ENCODE measurements at regions not wholly inside any gene's neighbourhood (a gene's known extent, or its start where the extent isn't known, plus 50 kb on each side); places are given as distances from the start of the nearest gene placed in this dataset.

DNA sequence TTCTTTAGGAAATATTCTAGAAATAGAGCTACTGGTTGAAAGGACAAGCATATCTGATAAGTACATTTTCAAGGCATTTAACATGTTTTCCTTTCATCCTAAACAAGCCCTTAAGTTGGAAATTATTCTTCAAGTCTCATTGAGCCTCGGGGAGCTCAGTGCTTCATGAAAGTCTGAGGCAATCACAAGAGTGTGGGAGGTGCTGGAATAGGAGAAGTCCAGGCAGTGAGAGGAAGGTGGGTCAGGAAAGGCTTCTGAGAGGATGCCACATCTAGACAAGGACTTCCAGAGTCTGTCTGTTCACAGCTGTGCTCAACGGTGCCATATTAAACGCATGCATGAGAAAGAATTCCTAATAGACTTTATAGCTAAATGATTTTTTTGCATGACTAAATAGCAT, 69.8 kb downstream of the CD83 start:
- Histone ChIP-seq H3K36me3 (replicated peaks; ENCODE audit: insufficient read depth, low read depth) (no peaks in the 10 kb centered on the region), H3K9me3 (ENCODE audit: low read depth) (no peaks in the 10 kb centered on the region), H2AFZ (no peak overlapping the region), H3K4me3 (no peak overlapping the region), H3K27me3 (peaks cover 7% of the 10 kb centered on the region), H3K9me2 (replicated peaks; ENCODE audit: insufficient read depth) (no peaks in the 10 kb centered on the region), H3K4me2 (no peak overlapping the region), H3K27ac (no peak overlapping the region), H3K79me2 (no peaks in the 10 kb centered on the region), H3K4me1 (ENCODE audit: insufficient read depth) (peaks cover 8% of the 10 kb centered on the region), H4K20me1 (ENCODE audit: insufficient read depth, poor library complexity, severe bottlenecking) (no peaks in the 10 kb centered on the region)
- WGBS (ENCODE audit: low lambda C conversion rate, missing lambda C conversion rate): 79% methylated on average over 3 of the region's 3 CpGs
- TF ChIP-seq EZH2phosphoT487 (IDR thresholded peaks at IDR 0.05; ENCODE audit: low read depth, severe bottlenecking, unreplicated experiment) (no peak), EZH2 (IDR thresholded peaks at IDR 0.05; ENCODE audit: borderline replicate concordance) (no peak)
- TF ChIP-seq, protein P1, sequence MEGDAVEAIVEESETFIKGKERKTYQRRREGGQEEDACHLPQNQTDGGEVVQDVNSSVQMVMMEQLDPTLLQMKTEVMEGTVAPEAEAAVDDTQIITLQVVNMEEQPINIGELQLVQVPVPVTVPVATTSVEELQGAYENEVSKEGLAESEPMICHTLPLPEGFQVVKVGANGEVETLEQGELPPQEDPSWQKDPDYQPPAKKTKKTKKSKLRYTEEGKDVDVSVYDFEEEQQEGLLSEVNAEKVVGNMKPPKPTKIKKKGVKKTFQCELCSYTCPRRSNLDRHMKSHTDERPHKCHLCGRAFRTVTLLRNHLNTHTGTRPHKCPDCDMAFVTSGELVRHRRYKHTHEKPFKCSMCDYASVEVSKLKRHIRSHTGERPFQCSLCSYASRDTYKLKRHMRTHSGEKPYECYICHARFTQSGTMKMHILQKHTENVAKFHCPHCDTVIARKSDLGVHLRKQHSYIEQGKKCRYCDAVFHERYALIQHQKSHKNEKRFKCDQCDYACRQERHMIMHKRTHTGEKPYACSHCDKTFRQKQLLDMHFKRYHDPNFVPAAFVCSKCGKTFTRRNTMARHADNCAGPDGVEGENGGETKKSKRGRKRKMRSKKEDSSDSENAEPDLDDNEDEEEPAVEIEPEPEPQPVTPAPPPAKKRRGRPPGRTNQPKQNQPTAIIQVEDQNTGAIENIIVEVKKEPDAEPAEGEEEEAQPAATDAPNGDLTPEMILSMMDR (IDR thresholded peaks at IDR 0.05; ENCODE audit: poor library complexity): no peak
- no peak for DNase-seq (ENCODE audit: low spot score)

DNA sequence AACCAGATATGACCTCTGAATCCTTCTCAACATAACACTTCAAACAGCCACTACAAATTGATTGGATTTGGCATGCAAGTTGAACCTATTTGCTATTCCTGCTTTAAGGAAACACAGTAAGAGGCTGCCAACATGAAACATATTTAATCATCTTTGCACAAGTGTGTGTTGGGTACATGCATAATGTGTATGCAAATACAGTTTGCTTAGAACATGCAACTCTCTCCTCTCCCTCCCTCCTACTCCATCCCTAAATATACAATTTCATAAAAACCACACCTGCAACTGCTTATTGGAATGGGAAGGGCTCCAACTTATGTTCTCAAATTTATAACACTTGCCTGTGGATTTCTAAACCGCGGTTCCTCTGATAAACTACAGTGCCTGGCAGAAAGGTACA, 71.5 kb downstream of the CD83 start:
- no peaks in the 10 kb centered on the region for H3K9me3 ChIP-seq (ENCODE audit: low read depth)
- WGBS (ENCODE audit: low lambda C conversion rate, missing lambda C conversion rate): 87% methylated on average over 2 of the region's 2 CpGs
- H4K20me1 ChIP-seq (ENCODE audit: insufficient read depth, poor library complexity, severe bottlenecking): no peaks in the 10 kb centered on the region
- no peak overlapping the region for H3K4me3 ChIP-seq
- H2AFZ ChIP-seq: no peak overlapping the region
- peaks cover 8% of the 10 kb centered on the region for H3K4me1 ChIP-seq (ENCODE audit: insufficient read depth)
- H3K79me2 ChIP-seq: no peaks in the 10 kb centered on the region
- no peak for DNase-seq (ENCODE audit: low spot score)
- peaks cover 13% of the 10 kb centered on the region for H3K27me3 ChIP-seq
- no peaks in the 10 kb centered on the region for H3K36me3 ChIP-seq (replicated peaks; ENCODE audit: insufficient read depth, low read depth)
- H3K27ac ChIP-seq: no peak overlapping the region
- no peak overlapping the region for H3K4me2 ChIP-seq
- H3K9me2 ChIP-seq (replicated peaks; ENCODE audit: insufficient read depth): no peaks in the 10 kb centered on the region
- TF ChIP-seq EZH2 (IDR thresholded peaks at IDR 0.05; ENCODE audit: borderline replicate concordance) (no peak), EZH2phosphoT487 (IDR thresholded peaks at IDR 0.05; ENCODE audit: low read depth, severe bottlenecking, unreplicated experiment) (no peak)
- TF ChIP-seq, protein P1 (IDR thresholded peaks at IDR 0.05; ENCODE audit: poor library complexity): no peak

DNA sequence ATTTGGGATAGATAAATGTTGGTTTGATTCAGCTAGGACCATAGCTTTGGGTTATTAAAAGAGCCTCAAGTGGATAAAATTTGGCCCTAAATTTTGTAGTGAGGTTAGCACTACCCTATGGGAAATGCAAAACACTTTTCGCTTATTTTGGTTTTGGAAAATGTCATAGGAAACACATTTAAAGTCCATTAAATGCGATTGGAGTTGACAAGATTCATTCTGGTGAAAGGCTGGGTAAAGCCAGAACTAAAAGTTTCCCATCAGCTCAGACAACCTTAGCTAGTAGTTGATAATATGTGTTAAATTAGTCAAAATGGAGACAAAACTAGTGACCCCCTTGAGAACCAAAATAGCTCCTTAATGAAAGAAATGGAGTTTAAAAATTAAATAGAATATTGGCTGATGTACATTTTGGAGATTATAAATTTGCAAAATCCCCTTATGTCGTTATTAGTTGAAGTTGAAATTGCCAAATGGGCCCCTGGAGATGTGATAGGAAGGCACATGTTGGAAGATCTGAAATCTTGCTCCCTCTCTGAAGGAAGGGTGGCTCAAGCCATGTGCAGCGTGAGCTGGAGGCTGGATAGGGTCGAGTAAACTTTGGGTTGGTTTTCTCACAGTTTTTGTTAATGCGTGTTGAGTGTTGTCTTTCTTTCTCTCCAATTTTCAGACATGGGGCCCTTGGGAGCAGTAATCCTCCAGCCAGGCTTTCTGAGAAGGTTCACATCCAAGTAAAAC, 72.8 kb downstream of the CD83 start:
- Histone ChIP-seq H3K4me2 (no peak overlapping the region), H3K4me3 (no peak overlapping the region), H4K20me1 (ENCODE audit: insufficient read depth, poor library complexity, severe bottlenecking) (no peaks in the 10 kb centered on the region), H3K27ac (no peak overlapping the region), H3K36me3 (replicated peaks; ENCODE audit: insufficient read depth, low read depth) (no peaks in the 10 kb centered on the region), H3K79me2 (no peaks in the 10 kb centered on the region), H2AFZ (no peak overlapping the region), H3K9me3 (ENCODE audit: low read depth) (no peaks in the 10 kb centered on the region), H3K4me1 (ENCODE audit: insufficient read depth) (peaks cover 12% of the 10 kb centered on the region), H3K27me3 (peaks cover 24% of the 10 kb centered on the region), H3K9me2 (replicated peaks; ENCODE audit: insufficient read depth) (no peaks in the 10 kb centered on the region)
- no peak for DNase-seq (ENCODE audit: low spot score)
- 74% methylated on average over 6 of the region's 6 CpGs for WGBS (ENCODE audit: low lambda C conversion rate, missing lambda C conversion rate)
- no peak for TF ChIP-seq EZH2 (IDR thresholded peaks at IDR 0.05; ENCODE audit: borderline replicate concordance)
- TF ChIP-seq, protein P1 (IDR thresholded peaks at IDR 0.05; ENCODE audit: poor library complexity): no peak
- no peak for TF ChIP-seq EZH2phosphoT487 (IDR thresholded peaks at IDR 0.05; ENCODE audit: low read depth, severe bottlenecking, unreplicated experiment)
